HEK293 (cell line): ENCODE measurements at regions not wholly inside any gene's neighbourhood (a gene's known extent, or its start where the extent isn't known, plus 50 kb on each side); places are given as distances from the start of the nearest gene placed in this dataset.

ENCODE experiments used
- CTCF ChIA-PET: fragments of 350-600 bp; formaldehyde crosslinking; extraction: SDS; loops from one replicate; lab custom pipeline; 2021; ENCODE audit warnings: antibody characterized with exemption; lab: Yijun Ruan, JAX
- POLR2A ChIA-PET: fragments of 300-600 bp; formaldehyde crosslinking; extraction: SDS; loops from one replicate; lab custom pipeline; 2020; ENCODE audit warnings: antibody characterized with exemption, inconsistent platforms; lab: Yijun Ruan, JAX
- H3K27ac ChIP-seq: fragments of 200-500 bp; sonication (Bioruptor generic); 2 replicates; pipeline ENCODE4 v1.5.1; 2014; ENCODE audit warnings: low read depth, low read length, control low read depth, inconsistent platforms; ENCODE audit errors: extremely low read depth
- H3K36me3 ChIP-seq, 2 experiments: fragments of 200-500 bp in 1 of 2; sonication (Bioruptor generic) in 1 of 2; 1 replicate in 1 of 2; 2 replicates in 1 of 2; pipeline ENCODE4 v1.5.1; 2014 to 2017; ENCODE audit warnings: inconsistent platforms in 2 of 2, low read length in 2 of 2; ENCODE audit not compliant: control insufficient read depth in 2 of 2, insufficient read depth in 1 of 2
- H3K4me1 ChIP-seq: fragments of 200-500 bp; sonication (Bioruptor generic); 2 replicates; pipeline ENCODE4 v1.5.1; 2014; ENCODE audit warnings: mild to moderate bottlenecking, low read length, inconsistent platforms; ENCODE audit not compliant: control insufficient read depth, insufficient read depth
- H3K4me3 ChIP-seq: 2 replicates; pipeline ENCODE4 v1.5.1; 2011; ENCODE audit warnings: low read depth, mild to moderate bottlenecking, control low read depth, low read length, moderate library complexity
- H3K9me3 ChIP-seq: fragments of 200-500 bp; sonication (Bioruptor generic); 2 replicates; pipeline ENCODE4 v1.5.1; 2014; ENCODE audit warnings: low read depth, low read length, inconsistent platforms; ENCODE audit not compliant: control insufficient read depth, insufficient read depth
- AEBP2 ChIP-seq: fragments of 450-650 bp; formaldehyde crosslinking; IDR thresholded peaks from 2 replicates; pipeline ENCODE4 v1.5.1; 2016; ENCODE audit warnings: missing biosample characterization, missing genetic modification characterization, borderline replicate concordance
- MZF1 ChIP-seq: fragments of 450-650 bp; formaldehyde crosslinking; IDR thresholded peaks from 2 replicates; pipeline ENCODE4 v1.5.1; 2017; ENCODE audit warnings: missing biosample characterization, missing genetic modification characterization, borderline replicate concordance
- PRDM1 ChIP-seq: fragments of 450-650 bp; formaldehyde crosslinking; IDR thresholded peaks from 2 replicates; pipeline ENCODE4; 2016; ENCODE audit warnings: missing biosample characterization, missing genetic modification characterization
- TRIM28 ChIP-seq: IDR thresholded peaks from 2 replicates; pipeline ENCODE4 v1.6.1; 2011; ENCODE audit warnings: low read length, control low read depth, borderline replicate concordance
- ZBTB1 ChIP-seq: fragments of 450-650 bp; formaldehyde crosslinking; IDR thresholded peaks from 2 replicates; pipeline ENCODE4 v1.5.1; 2016; ENCODE audit warnings: missing biosample characterization, missing genetic modification characterization
- ZFP41 ChIP-seq: fragments of 450-650 bp; formaldehyde crosslinking; IDR thresholded peaks from 2 replicates; pipeline ENCODE4 v1.5.1; 2016; ENCODE audit warnings: missing biosample characterization, missing genetic modification characterization, borderline replicate concordance
- ZNF132 ChIP-seq: fragments of 450-650 bp; formaldehyde crosslinking; IDR thresholded peaks from 2 replicates; pipeline ENCODE4 v1.5.1; 2017; ENCODE audit warnings: missing biosample characterization, missing genetic modification characterization, borderline replicate concordance
- ZNF175 ChIP-seq: fragments of 450-650 bp; formaldehyde crosslinking; IDR thresholded peaks from 2 replicates; pipeline ENCODE4 v1.5.1; 2016; ENCODE audit warnings: missing biosample characterization, missing genetic modification characterization
- ZNF248 ChIP-seq: fragments of 450-650 bp; formaldehyde crosslinking; IDR thresholded peaks from 2 replicates; pipeline ENCODE4 v1.5.1; 2017; ENCODE audit warnings: missing biosample characterization, missing genetic modification characterization
- ZNF280D ChIP-seq: fragments of 450-650 bp; formaldehyde crosslinking; IDR thresholded peaks from 2 replicates; pipeline ENCODE4 v1.5.1; 2016; ENCODE audit warnings: missing biosample characterization, missing genetic modification characterization
- ZNF354C ChIP-seq: fragments of 450-650 bp; formaldehyde crosslinking; IDR thresholded peaks from 2 replicates; pipeline ENCODE4 v1.5.1; 2016; ENCODE audit warnings: missing biosample characterization, missing genetic modification characterization, low read depth, borderline replicate concordance
- ZNF426 ChIP-seq: fragments of 450-650 bp; formaldehyde crosslinking; IDR thresholded peaks from 2 replicates; pipeline ENCODE4 v1.5.1; 2017; ENCODE audit warnings: missing biosample characterization, missing genetic modification characterization, mild to moderate bottlenecking, inconsistent platforms, moderate library complexity
- ZNF48 ChIP-seq: fragments of 450-650 bp; formaldehyde crosslinking; IDR thresholded peaks from 2 replicates; pipeline ENCODE4 v1.5.1; 2016; ENCODE audit warnings: missing biosample characterization, missing genetic modification characterization
- ZNF558 ChIP-seq: fragments of 450-650 bp; formaldehyde crosslinking; IDR thresholded peaks from 2 replicates; pipeline ENCODE4 v1.5.1; 2016; ENCODE audit warnings: missing biosample characterization, missing genetic modification characterization
- ZNF561 ChIP-seq: fragments of 450-650 bp; IDR thresholded peaks from 2 replicates; pipeline ENCODE4 v1.5.1; 2018; ENCODE audit warnings: missing biosample characterization, missing genetic modification characterization, borderline replicate concordance
- ZNF600 ChIP-seq: fragments of 450-650 bp; formaldehyde crosslinking; IDR thresholded peaks from 2 replicates; pipeline ENCODE4 v1.5.1; 2016; ENCODE audit warnings: missing biosample characterization, missing genetic modification characterization
- ZNF777 ChIP-seq: fragments of 450-650 bp; formaldehyde crosslinking; IDR thresholded peaks from 2 replicates; pipeline ENCODE4 v1.5.1; 2017; ENCODE audit warnings: missing biosample characterization, missing genetic modification characterization, borderline replicate concordance
- ZNF837 ChIP-seq: fragments of 450-650 bp; formaldehyde crosslinking; IDR thresholded peaks from 2 replicates; pipeline ENCODE4 v1.5.1; 2016; ENCODE audit warnings: missing biosample characterization, missing genetic modification characterization
- ZSCAN4 ChIP-seq: fragments of 450-650 bp; formaldehyde crosslinking; IDR thresholded peaks from 2 replicates; pipeline ENCODE4 v1.5.1; 2017; ENCODE audit warnings: missing biosample characterization, missing genetic modification characterization
- TF ChIP-seq, protein P1 (sequence below): fragments of 450-650 bp; formaldehyde crosslinking; IDR thresholded peaks from 2 replicates; pipeline ENCODE4 v1.5.1; 2016; ENCODE audit warnings: missing biosample characterization, missing genetic modification characterization
- TF ChIP-seq, protein P2 (sequence below): fragments of 450-650 bp; formaldehyde crosslinking; IDR thresholded peaks from 2 replicates; pipeline ENCODE4 v1.5.0; 2017; ENCODE audit warnings: missing biosample characterization, missing genetic modification characterization, borderline replicate concordance

DNA sequence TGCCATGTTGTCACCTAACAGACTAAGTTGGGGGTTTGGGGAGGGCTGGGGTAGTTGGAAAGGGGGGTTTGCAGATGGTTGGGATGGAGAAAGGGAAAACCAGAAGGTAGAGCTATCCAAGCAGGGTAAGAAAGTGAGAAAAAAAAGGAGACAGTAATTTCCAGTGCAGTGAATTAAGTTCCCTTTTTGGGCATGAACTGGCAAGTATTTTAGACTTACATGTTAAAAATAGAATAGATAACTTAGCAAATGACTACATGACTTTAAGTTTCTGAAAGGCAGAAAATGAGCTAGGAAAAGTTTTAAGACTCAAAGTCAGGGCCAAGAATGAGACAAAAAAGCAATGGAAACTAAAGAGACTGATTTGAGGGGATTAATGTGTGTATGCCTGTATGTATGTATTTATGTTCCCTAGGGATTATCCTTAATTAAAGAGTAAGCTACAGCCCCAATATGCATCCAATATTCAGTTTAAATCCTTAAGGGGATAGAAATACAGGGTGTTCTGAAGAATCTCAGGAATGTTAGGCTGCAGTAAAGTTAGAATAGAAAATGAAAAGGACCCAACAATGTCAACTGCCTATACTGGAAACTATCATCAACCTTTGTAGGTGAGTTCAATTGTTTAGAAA lies 285.2 kb upstream of the MME start:
- H3K27ac ChIP-seq = no peak overlapping the region
- POLR2A ChIA-PET = interaction anchor here (0.6 kb wide), 1 partner anchor 306 kb away, joined by 3 read pairs; no protein-coding TSS in a partner anchor
- no peak overlapping the region for H3K4me3 ChIP-seq
- H3K36me3 ChIP-seq = no peaks in the 10 kb centered on the region
- TF ChIP-seq ZNF354C (no peak), TRIM28 (no peak), AEBP2 (no peak), PRDM1 (tag by site-specific recombination) (no peak), ZBTB1 (tag by site-specific recombination) (no peak), ZNF132 (tag by site-specific recombination) (no peak), ZNF248 (tag by site-specific recombination) (no peak)
- TF ChIP-seq, protein P1, sequence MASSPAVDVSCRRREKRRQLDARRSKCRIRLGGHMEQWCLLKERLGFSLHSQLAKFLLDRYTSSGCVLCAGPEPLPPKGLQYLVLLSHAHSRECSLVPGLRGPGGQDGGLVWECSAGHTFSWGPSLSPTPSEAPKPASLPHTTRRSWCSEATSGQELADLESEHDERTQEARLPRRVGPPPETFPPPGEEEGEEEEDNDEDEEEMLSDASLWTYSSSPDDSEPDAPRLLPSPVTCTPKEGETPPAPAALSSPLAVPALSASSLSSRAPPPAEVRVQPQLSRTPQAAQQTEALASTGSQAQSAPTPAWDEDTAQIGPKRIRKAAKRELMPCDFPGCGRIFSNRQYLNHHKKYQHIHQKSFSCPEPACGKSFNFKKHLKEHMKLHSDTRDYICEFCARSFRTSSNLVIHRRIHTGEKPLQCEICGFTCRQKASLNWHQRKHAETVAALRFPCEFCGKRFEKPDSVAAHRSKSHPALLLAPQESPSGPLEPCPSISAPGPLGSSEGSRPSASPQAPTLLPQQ (tag by site-specific recombination) = no peak
- TF ChIP-seq, all 188 proteins: peak for 0
- Histone ChIP-seq H3K9me3 (no peaks in the 10 kb centered on the region), H3K4me1 (no peaks in the 10 kb centered on the region)
- CTCF ChIA-PET = interaction anchor here (0.8 kb wide), 1 partner anchor 559 kb away, joined by 6 read pairs; no protein-coding TSS in a partner anchor

DNA sequence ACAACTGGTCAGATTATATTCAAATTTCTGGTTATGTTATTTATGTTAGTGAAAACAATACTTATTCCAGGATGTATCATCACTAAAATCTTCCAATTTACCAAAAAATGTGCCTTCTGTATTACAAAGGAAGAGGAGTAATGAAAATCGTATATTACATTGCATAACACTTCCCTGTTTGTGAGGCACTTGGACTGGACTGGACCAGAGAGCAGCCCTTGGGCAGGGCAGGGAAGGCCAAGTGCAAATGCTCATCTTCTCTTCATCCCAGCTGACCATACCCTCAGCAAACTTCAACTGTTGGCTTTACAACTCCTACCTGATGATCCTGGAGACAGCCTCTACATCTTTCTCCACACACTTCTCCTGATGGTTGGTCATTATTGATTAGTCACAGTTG lies 285.7 kb upstream of the MME start:
- no peak for TF ChIP-seq ZNF600 (tag by site-specific recombination)
- Histone ChIP-seq H3K36me3 (no peaks in the 10 kb centered on the region), H3K4me1 (no peaks in the 10 kb centered on the region), H3K9me3 (no peaks in the 10 kb centered on the region), H3K27ac (no peak overlapping the region), H3K4me3 (no peak overlapping the region)
- ChIA-PET POLR2A (no interaction called here), CTCF (no interaction called here)

GRCh38 chr3:154792828-154793227 lies 287.3 kb upstream of the MME start:
- Histone ChIP-seq H3K36me3 (no peaks in the 10 kb centered on the region), H3K4me3 (no peak overlapping the region), H3K4me1 (no peaks in the 10 kb centered on the region), H3K9me3 (no peaks in the 10 kb centered on the region), H3K27ac (no peak overlapping the region)
- ChIA-PET CTCF (no interaction called here), POLR2A (no interaction called here)
- TF ChIP-seq ZNF280D (tag by site-specific recombination) (no peak), ZNF426 (no peak), ZNF837 (tag by site-specific recombination) (no peak), ZFP41 (no peak), ZNF248 (tag by site-specific recombination) (no peak), ZSCAN4 (tag by site-specific recombination) (no peak), ZNF561 (tag by site-specific recombination) (no peak), ZNF48 (tag by site-specific recombination) (no peak), ZNF777 (no peak), MZF1 (tag by site-specific recombination) (no peak), ZNF175 (tag by site-specific recombination) (no peak), ZNF558 (tag by site-specific recombination) (no peak)
- TF ChIP-seq, protein P2, sequence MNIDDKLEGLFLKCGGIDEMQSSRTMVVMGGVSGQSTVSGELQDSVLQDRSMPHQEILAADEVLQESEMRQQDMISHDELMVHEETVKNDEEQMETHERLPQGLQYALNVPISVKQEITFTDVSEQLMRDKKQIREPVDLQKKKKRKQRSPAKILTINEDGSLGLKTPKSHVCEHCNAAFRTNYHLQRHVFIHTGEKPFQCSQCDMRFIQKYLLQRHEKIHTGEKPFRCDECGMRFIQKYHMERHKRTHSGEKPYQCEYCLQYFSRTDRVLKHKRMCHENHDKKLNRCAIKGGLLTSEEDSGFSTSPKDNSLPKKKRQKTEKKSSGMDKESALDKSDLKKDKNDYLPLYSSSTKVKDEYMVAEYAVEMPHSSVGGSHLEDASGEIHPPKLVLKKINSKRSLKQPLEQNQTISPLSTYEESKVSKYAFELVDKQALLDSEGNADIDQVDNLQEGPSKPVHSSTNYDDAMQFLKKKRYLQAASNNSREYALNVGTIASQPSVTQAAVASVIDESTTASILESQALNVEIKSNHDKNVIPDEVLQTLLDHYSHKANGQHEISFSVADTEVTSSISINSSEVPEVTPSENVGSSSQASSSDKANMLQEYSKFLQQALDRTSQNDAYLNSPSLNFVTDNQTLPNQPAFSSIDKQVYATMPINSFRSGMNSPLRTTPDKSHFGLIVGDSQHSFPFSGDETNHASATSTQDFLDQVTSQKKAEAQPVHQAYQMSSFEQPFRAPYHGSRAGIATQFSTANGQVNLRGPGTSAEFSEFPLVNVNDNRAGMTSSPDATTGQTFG (tag by site-specific recombination) = no peak
